Anterior cingulate cortex (tissue), 58 donors: ENCODE measurements at regions not wholly inside any gene's neighbourhood (a gene's known extent, or its start where the extent isn't known, plus 50 kb on each side); places are given as distances from the start of the nearest gene placed in this dataset.
A peak's percentile ranks its signal among the peaks of the same experiment; 100 is the strongest.

ENCODE experiments used
- DNase-seq, 58 donors: peaks; one replicate each; lab custom pipeline; 2025; lab: John Stamatoyannopoulos, UW

- DNase-seq = no peak
Measured at GRCh38 chr4:127203562-127204200, 429.1 kb upstream of the INTU start.

DNA sequence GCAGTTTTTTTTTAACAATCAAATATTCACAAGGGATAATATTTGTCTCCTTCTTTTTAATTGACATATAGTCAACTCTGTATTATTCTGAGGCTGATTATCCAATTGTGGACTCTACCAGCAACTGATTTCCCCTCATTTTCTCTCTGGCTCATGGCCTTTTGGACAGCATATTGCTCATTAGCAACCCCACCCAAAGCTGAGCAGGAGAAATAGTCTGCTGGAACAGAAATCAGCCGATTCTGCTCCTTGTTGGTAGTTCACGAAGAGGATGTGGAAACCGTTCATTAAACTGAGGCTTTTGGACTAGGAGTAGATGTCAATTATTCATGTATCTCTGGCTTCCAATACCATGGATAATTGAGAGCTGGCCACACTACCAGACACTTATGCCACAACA is 428.4 kb upstream of the INTU start:
- DNase-seq = no peak

- DNase-seq = no peak
Measured at GRCh38 chr4:127209580-127210095, 423.1 kb upstream of the INTU start.

DNA sequence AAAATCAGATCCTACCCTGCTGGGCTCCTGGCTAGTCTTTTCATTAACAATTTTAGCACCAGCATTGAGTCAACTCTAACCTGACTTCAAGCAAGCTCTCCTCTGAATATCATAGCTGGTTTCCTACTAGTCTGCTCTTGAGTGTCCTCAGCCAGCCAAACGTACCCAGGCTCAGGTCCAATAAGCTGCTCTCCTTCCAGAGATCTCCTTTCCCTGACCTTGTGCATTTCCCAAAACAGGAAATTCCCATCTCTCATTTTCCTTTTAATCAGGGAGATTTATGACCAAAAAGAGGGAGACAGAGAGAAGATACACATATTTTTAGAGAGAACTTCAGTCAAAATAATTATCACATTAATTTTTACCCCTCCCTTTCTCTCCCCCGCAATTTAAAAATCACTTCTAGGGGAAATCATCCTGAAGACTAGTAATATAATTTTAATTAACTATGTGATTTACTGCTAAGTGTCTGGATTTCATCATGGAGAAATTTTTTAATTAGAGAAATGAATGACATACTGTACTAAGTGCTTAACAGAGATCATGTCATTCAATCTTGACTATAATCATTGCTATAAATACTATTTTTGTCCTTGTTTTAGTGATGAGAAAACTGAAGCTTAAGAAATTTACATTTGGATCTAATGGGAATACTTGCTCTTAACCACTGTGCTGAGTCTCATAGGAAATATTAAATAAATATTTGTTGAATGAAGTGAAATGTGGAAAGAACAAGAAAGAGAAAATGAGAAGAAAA is 421.7 kb upstream of the INTU start:
- DNase-seq = no peak

DNA sequence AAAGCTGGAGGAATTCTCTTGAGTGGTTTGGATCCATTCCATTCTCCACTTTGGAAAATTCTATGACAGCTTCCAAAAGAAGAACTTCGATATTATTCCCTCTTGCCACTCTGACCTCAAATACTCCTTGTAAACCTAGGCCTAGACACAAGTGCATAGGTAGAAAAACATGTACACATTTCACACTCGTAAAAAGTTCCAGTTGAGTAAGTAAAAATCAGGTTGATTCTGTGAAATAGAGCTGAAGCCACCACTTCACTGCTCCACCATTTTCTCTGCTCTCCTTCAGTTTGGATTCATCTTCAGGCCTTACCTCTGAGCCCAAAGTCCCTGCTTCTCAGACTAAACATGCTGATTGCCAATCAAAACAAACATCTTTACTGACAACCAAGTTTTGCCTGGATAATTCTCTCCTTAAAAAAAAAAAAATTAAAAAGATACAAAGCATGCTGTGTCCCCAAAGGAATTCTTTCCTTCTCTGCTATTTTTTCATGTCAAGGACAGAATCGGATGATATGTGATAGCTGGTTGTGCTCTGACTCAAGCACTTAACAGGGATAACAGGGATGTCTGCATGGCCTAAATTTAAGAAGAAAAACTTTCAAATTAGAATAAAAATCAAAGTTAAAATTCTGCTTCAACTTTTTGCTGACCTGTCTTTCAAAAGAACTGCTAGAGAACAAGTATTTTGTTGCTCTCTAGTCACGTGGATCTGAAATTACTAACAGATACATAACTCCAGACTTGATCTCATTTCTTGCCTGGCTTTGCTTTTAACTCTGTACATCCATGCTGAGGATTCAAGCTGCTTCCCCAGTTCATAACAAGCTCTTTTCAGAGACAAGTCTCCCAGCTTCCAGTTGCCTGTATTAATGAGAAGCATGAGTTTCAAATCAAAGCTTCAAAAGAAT is 420.9 kb upstream of the INTU start:
- no peak for DNase-seq

DNA sequence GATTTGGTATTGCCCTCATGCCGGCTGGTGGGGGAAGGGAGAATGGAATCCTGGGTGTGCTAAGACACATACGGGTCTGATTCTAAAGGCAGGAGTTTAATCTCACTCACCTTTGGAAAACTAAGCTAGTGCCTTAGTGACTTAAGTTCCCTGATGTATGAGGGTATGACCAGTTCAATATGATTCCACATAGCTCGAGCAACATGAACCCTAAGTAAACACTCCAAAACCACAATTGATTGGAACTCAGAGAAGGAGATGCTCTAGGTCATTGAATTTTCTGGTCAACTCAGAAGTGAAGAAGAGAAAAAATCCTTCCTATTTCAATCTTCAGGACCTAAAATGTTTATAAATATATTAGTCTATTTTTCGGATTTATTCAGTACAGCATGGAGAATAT is 420.1 kb upstream of the INTU start:
- DNase-seq = no peak

DNA sequence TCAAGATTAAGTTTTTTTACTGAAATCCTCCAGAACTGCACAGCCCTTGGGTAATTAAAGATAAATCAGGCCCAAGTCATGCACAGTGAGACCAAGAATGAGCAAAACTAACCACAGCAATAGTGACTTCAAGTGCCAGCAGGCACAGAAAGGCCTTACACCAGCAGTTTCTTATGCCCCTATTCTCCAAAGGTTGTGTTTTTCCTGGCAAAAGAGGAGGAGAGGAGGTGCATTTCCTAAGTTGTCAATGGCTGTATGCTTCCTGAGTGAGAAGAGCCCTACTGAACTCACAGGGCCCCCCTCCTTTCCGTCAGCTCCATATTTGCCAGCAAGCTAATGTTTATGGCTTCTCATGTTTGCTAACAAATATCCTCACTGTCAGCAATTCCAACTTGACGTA is 418.7 kb upstream of the INTU start:
- DNase-seq = no peak

- no peak for DNase-seq
Measured at GRCh38 chr4:127214931-127215330, 417.8 kb upstream of the INTU start.

GRCh38 chr4:127217586-127218229 is 415.0 kb upstream of the INTU start:
- no peak for DNase-seq

DNA sequence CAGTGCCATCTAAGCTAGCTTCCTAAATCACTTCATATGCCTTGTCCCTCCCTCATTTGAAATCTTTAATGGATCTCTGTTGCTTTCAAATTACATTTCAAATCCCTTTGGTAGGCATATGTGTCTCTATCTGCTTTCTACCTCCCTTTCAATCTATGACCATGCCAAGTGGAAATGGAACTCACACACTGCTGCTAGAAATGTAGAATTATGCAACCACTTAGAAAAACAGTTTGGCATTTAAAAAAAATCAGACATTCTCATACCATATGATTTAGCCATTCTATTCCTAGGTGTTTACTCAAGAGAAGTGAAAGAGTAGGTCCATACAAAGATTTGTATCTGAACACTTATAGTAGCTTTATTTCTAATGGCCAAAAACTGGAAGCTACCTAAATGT is 413.5 kb upstream of the INTU start:
- peak in 1 of 58 donors; percentile 14 for DNase-seq

GRCh38 chr4:127224556-127224955 is 408.2 kb upstream of the INTU start:
- no peak for DNase-seq

- DNase-seq = no peak
Measured at GRCh38 chr4:127229855-127230608, 402.7 kb upstream of the INTU start.

- DNase-seq = no peak
Measured at GRCh38 chr4:127236889-127237288, 395.9 kb upstream of the INTU start.

DNA sequence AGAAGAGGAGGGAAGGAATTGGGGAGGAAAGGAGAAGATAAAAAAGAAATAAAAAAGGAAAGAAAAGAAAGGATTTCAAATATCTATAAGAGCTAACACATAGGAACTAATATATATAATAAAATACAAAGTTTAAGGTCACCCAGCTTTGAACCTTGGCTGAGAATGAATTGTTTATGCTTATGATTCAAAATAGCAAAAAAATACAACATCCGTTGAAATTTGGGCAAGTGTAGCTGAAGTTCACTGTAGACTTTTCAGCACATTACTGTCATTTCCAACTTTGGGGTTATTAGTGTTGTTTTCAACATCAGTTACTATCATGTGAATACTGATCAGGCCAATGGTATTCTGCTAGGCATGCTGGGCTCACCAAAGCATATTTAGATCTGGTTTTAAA is 395.2 kb upstream of the INTU start:
- DNase-seq = no peak

DNA sequence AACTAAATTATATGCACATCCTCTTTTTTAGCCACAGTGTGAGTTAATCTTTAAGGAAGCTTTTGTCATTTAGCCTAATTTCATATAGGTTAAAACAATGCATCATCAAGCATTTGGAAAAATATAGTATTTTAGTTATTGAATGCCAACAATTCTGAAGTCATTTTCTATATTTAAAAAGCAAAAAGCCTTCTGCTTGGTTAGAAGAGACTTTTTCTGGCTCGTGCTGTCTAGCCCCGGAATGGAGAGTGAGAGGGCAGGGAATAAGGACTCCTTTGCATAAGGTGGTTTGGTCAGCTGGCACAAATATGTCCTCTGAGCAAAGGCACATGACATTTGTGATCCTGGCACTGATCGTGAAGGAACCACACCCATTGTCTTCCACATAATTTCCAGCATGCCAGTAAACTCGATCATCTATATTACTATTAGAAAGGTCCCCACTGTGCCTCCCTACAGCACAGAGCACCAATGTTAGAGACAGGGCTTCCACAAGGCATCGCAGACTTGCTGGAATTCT is 393.7 kb upstream of the INTU start:
- no peak for DNase-seq

DNA sequence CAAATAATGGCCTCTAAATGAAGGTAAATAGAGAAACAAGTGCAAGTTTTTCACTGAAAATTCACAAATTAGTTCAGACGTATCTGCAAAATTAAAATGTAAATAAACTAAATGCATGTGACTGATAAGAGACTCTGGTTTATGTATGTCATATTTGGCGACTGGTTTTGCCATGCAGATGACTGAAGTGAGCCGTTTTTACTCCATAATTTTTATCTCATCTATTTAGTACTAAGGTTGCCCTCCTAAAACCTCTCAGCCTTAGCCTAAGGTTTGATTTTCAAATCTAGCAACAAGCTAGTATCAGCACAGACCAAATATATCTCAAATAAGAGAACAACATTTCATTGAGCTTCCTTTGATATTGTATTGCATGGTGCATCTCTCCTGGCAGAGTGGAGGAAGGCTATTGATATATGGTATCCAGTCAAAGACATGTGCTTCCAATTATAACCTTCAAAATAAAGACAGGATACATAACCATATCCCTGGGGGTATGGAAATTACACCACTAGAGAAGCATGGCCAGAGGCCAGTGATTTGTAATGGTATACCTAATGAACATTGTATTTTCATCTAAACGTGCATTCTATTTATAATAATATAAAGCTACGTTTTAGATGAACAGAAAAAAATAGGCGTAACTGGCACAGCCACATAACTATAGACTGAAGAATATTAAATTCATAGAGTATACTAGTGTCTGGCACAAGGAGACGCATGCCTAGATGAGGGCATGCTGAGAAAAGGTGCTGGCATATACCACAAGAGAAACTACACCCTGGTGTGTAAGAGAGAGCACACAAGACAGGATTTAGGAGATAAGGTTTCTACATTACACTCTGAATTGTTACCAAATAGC is 392.6 kb upstream of the INTU start:
- DNase-seq = no peak

GRCh38 chr4:127240764-127241105 is 392.0 kb upstream of the INTU start:
- DNase-seq = no peak

GRCh38 chr4:127244515-127244914 is 388.2 kb upstream of the INTU start:
- DNase-seq = no peak
